Subcutaneous abdominal adipose tissue (tissue), 5 donors: ENCODE measurements at regions not wholly inside any gene's neighbourhood (a gene's known extent, or its start where the extent isn't known, plus 50 kb on each side); places are given as distances from the start of the nearest gene placed in this dataset.
"Not testable (repeated sequence)": the region's sequence is repeated elsewhere in the genome, so short reads cannot be mapped to it uniquely, and the experiment has no call there.

Source experiments
- H3K27ac ChIP-seq: one replicate; pipeline ENCODE4 v1.7.0; 2013; ENCODE audit warnings: low read depth, mild to moderate bottlenecking, inconsistent platforms, low read length, moderate library complexity
- H3K27me3 ChIP-seq, 5 donors: one replicate each; pipeline ENCODE4 v1.7.0; 2013; ENCODE audit warnings: low read length in 5 of 5, inconsistent platforms in 1 of 5; ENCODE audit not compliant: control insufficient read depth in 5 of 5, insufficient read depth in 4 of 5
- H3K36me3 ChIP-seq, 5 donors: one replicate each; pipeline ENCODE4 v1.7.0; 2013; ENCODE audit warnings: low read length in 5 of 5; ENCODE audit not compliant: control insufficient read depth in 5 of 5, insufficient read depth in 5 of 5
- H3K4me1 ChIP-seq, 5 donors: one replicate each; pipeline ENCODE4 v1.7.0; 2013; ENCODE audit warnings: low read length in 5 of 5, mild to moderate bottlenecking in 3 of 5, moderate library complexity in 1 of 5; ENCODE audit not compliant: control insufficient read depth in 5 of 5, insufficient read depth in 5 of 5
- H3K4me3 ChIP-seq, 5 donors: one replicate each; pipeline ENCODE4 v1.7.0; 2013; ENCODE audit warnings: low read length in 5 of 5, low read depth in 1 of 5
- H3K9ac ChIP-seq, 5 donors: one replicate each; pipeline ENCODE4 v1.7.0; 2013; ENCODE audit warnings: low read length in 5 of 5, mild to moderate bottlenecking in 4 of 5, moderate library complexity in 3 of 5
- H3K9me3 ChIP-seq, 5 donors: one replicate each; pipeline ENCODE4 v1.7.0; 2013; ENCODE audit warnings: low read length in 5 of 5; ENCODE audit not compliant: control insufficient read depth in 5 of 5
- donor health status: healthy.
- donor health status: healthy.
- donor health status: healthy.
- donor health status: healthy.
- donor health status: healthy.

DNA sequence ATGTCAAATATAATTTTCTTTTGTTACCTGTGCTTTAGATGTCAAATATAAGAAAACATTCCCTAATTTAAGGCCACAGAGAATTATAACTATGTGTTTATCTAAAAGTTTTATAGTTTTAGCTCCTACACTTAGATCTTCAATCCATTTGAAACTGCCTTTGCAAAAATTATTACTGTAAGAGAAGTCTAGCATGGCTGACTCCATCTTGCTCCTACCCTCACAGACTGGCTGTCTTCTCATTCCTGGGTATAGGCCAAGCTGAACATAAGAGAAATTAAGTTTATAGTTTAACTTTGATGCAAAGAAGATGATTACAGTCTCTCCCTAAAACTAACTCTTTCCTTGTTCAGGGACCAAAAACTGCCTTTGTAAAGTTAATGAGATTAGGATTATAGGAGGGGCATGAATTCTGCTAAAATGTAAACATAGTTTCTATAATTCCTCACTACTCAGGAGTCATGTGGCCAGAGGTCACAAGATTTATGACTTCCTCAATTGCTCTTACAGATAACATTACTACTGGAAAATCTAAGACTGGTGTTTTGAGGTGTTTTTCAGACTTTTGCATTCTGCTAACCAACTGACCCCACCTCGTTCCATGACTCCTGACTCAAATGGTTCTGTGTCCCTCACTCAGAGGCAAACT lies 184.0 kb downstream of the BCHE start:
- H3K27me3 ChIP-seq, result no peaks in the 10 kb centered on the region
- H3K4me3 ChIP-seq, result no peak overlapping the region
- H3K9me3 ChIP-seq, result no peaks in the 10 kb centered on the region
- no peak overlapping the region for H3K9ac ChIP-seq
- no peaks in the 10 kb centered on the region for H3K4me1 ChIP-seq
- no peaks in the 10 kb centered on the region for H3K36me3 ChIP-seq
- no peak overlapping the region for H3K27ac ChIP-seq

DNA sequence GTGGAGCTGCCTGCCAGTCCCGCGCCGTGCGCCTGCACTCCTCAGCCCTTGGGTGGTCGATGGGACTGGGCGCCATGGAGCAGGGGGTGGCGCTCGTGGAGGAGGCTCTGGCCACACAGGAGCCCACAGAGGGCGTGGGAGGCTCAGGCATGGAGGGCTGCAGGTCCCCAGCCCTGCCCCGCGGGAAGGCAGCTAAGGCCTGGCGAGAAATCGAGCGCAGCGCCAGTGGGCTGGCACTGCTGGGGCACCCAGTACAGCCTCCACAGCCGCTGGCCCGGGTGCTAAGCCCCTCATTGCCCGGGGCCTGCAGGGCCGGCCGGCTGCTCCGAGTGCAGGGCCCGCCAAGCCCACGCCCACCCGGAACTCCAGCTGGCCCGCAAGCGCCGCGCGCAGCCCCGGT lies 187.9 kb downstream of the BCHE start:
- H3K27me3 ChIP-seq, H3K9me3 ChIP-seq, H3K36me3 ChIP-seq, H3K4me1 ChIP-seq, H3K4me3 ChIP-seq, H3K9ac ChIP-seq, H3K27ac ChIP-seq: not testable (repeated sequence)

DNA sequence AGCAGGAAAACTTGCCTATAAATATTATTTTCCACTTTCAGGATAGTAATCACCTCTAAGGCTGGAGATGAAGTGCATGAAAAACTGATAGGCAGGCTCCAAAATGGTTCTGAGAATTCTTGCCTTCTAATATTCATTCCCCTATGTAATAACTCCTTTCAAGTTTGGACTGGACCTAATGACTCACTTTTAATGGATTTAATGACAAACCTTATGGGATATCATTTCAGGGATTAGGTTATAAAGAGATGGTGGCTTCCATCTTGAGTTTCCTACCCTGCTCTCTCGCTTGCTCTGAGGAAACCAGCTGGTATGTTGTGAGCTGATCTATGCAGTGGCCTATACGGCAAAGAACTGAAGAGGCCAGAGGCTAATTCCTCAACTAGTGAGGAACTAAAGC lies 192.0 kb downstream of the BCHE start:
- Histone ChIP-seq H3K36me3 (no peaks in the 10 kb centered on the region), H3K4me3 (no peak overlapping the region), H3K4me1 (no peaks in the 10 kb centered on the region), H3K27ac (no peak overlapping the region), H3K9me3 (peaks cover 0 to 7% (median 4%) of the 10 kb centered on the region in 5 donors), H3K27me3 (no peaks in the 10 kb centered on the region), H3K9ac (no peak overlapping the region)

DNA sequence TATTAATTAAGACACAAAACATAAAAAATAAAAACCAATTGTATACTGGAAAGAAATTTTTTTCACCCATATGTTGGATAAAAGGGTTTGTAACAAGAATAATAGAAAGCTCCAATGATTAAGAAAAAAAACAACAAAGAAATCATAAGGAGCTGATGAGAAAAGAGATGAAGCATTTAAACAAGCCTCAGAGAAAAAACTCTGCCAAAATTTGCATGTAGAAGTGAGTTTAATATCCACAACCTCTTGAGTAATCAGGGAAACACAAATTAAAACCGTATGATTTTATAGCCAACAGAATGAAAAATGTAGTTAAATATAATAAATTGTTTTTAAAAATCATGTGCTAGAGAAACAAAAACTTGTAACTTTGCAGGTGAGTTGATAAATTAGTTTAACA lies 192.9 kb downstream of the BCHE start:
- no peak overlapping the region for H3K27ac ChIP-seq

GRCh38 chr3:165643425-165643824 lies 193.8 kb downstream of the BCHE start:
- H3K4me3 ChIP-seq, result no peak overlapping the region
- H3K9ac ChIP-seq, result no peak overlapping the region
- no peaks in the 10 kb centered on the region for H3K27me3 ChIP-seq
- no peaks in the 10 kb centered on the region for H3K4me1 ChIP-seq
- H3K36me3 ChIP-seq, result no peaks in the 10 kb centered on the region
- peaks cover 0 to 7% (median 4%) of the 10 kb centered on the region in 5 donors for H3K9me3 ChIP-seq
- no peak overlapping the region for H3K27ac ChIP-seq

More for the DNA sequence above, 192.9 kb downstream of the BCHE start:
- H3K9me3 ChIP-seq, result peaks cover 0 to 7% (median 4%) of the 10 kb centered on the region in 5 donors
- no peak overlapping the region for H3K9ac ChIP-seq
- no peaks in the 10 kb centered on the region for H3K27me3 ChIP-seq
- no peaks in the 10 kb centered on the region for H3K36me3 ChIP-seq
- H3K4me3 ChIP-seq, result no peak overlapping the region
- H3K4me1 ChIP-seq, result no peaks in the 10 kb centered on the region

- no peaks in the 10 kb centered on the region for H3K4me1 ChIP-seq
- H3K9me3 ChIP-seq, result peaks cover 0 to 7% (median 4%) of the 10 kb centered on the region in 5 donors
- H3K36me3 ChIP-seq, result no peaks in the 10 kb centered on the region
- no peaks in the 10 kb centered on the region for H3K27me3 ChIP-seq
- no peak overlapping the region for H3K9ac ChIP-seq
- H3K4me3 ChIP-seq, result no peak overlapping the region
- H3K27ac ChIP-seq, result no peak overlapping the region
These were observed 194.3 kb downstream of the BCHE start for GRCh38 chr3:165642761-165643420.

DNA sequence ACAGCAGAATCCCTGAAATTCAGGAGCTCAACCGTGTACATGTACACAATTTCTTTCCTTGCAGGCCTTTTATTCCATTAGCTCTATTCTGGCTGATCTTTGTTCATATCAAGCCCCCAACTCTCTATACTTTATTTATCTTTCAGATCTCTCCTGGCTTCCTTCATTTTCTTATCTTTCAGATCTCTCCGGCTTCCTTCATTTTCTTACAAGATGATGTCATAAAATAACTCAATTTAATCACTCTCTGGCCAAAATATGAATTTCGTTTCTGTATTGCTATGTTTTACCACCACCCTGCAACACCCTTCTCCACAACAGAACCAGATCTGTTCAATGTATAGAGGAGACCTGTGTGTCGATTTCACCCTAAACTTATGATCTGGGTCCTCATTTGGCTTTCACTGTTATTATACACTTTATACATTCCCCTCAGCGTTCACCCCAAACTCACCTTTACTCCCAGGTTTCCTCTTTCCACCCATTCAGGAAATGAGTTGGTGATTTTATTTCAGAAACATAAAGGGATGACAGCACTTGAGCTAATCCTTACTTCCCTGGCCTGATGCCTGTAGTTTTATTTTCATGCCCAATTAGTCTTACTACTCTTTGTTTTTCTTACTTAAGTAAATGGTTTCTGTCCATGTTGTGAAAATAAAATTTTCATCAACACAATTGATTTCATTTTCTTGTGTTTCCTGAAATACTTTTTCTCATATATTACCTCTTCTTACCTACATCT lies 195.5 kb downstream of the BCHE start:
- H3K9me3 ChIP-seq, result peaks cover 0 to 7% (median 4%) of the 10 kb centered on the region in 5 donors
- H3K9ac ChIP-seq, result no peak overlapping the region
- no peaks in the 10 kb centered on the region for H3K36me3 ChIP-seq
- H3K4me3 ChIP-seq, result no peak overlapping the region
- no peak overlapping the region for H3K27ac ChIP-seq
- no peaks in the 10 kb centered on the region for H3K4me1 ChIP-seq
- no peaks in the 10 kb centered on the region for H3K27me3 ChIP-seq

DNA sequence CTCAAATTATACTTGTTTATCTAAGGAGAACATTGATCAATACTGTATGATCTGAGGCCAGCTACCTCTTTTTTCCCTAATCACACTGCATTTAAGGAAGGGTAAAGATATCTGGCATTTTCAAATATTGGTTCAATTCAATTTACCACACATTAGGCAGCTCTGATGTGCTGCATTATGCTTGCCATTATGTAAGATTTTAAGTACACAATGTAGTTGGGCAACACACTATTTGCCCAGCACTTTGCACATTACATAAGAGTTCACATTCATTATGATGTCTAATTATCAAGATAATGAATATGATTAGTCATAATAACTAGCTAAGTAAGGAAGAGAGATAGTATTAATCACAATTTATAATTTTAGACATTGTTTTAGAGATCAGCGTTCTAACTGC lies 196.3 kb downstream of the BCHE start:
- H3K9me3 ChIP-seq, result peaks cover 0 to 7% (median 4%) of the 10 kb centered on the region in 5 donors
- no peaks in the 10 kb centered on the region for H3K36me3 ChIP-seq
- no peak overlapping the region for H3K27ac ChIP-seq
- H3K9ac ChIP-seq, result no peak overlapping the region
- no peaks in the 10 kb centered on the region for H3K27me3 ChIP-seq
- H3K4me1 ChIP-seq, result no peaks in the 10 kb centered on the region
- H3K4me3 ChIP-seq, result no peak overlapping the region

DNA sequence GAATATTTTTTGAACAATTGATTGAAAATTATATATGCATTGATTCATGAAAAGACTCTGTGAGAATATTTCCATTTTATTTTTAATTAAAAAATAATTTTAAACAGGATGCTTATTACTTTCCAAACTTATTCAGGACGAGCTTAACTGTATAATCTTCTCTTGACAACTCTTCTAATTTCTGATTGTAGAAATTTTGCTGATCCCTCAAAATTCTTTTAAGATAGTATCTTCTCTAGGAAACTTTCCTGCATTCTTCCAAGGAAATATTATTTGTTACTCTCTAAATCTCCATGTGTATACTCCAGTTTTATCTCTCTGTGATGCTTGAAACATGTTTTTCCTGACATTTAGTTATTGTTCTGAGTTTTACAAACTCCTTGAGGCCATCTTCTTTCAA lies 197.2 kb downstream of the BCHE start:
- Histone ChIP-seq H3K4me3 (no peak overlapping the region), H3K27ac (no peak overlapping the region), H3K36me3 (no peaks in the 10 kb centered on the region), H3K9ac (no peak overlapping the region), H3K27me3 (no peaks in the 10 kb centered on the region), H3K4me1 (no peaks in the 10 kb centered on the region), H3K9me3 (no peaks in the 10 kb centered on the region)

GRCh38 chr3:165638034-165638433 lies 199.2 kb downstream of the BCHE start:
- no peaks in the 10 kb centered on the region for H3K36me3 ChIP-seq
- no peaks in the 10 kb centered on the region for H3K27me3 ChIP-seq
- H3K9ac ChIP-seq, result no peak overlapping the region
- H3K4me3 ChIP-seq, result no peak overlapping the region
- no peak overlapping the region for H3K27ac ChIP-seq
- peaks cover 0 to 5% (median 0%) of the 10 kb centered on the region in 5 donors for H3K9me3 ChIP-seq
- H3K4me1 ChIP-seq, result no peaks in the 10 kb centered on the region
